ENCODE measurements at regions not wholly inside any gene's neighbourhood (a gene's known extent, or its start where the extent isn't known, plus 50 kb on each side); places are given as distances from the start of the nearest gene placed in this dataset.

- TF ChIP-seq GTF3C2 (IDR thresholded peaks at IDR 0.05; ENCODE audit: borderline replicate concordance, extremely low read depth, insufficient read length) (no peak), KDM1A (IDR thresholded peaks at IDR 0.05) (no peak)
These were observed 122.9 kb downstream of the COPS8 start (continued) for GRCh38 chr2:237208373-237209260.

- FAIRE-seq, result no peak
These were observed 124.2 kb downstream of the COPS8 start for GRCh38 chr2:237209885-237210284.

More at GRCh38 chr2:237209885-237210284, 124.2 kb downstream of the COPS8 start:
- H3K79me2 ChIP-seq (ENCODE audit: control insufficient read depth, insufficient read depth, low read length), result no peaks in the 10 kb centered on the region
- no peak overlapping the region for H3K27ac ChIP-seq (ENCODE audit: extremely low read depth, low read depth, low read length)
- DNase-seq (ENCODE audit: extremely low read depth in 1 of 4, low spot score in 3 of 4) (no peak), ATAC-seq (no peak)
- peaks cover 4% of the 10 kb centered on the region; the same call in 1 of the 2 replicates for H3K9me3 ChIP-seq (replicated peaks; ENCODE audit: control insufficient read depth, insufficient read depth, low read depth, low read length)
- no peak overlapping the region for H3K9ac ChIP-seq (ENCODE audit: insufficient read depth in 1 of 2, low read depth in 2 of 2, low read length in 2 of 2)
- in situ Hi-C loops (cut with MboI), result no loop called here
- WGBS (ENCODE audit: insufficient coverage, low coverage, missing lambda C conversion rate), result 9% methylated on average over 6 of the region's 6 CpGs
- TF ChIP-seq NRF1 (conservative IDR thresholded peaks at IDR 0.05 in 1 of 2, IDR thresholded peaks at IDR 0.05 in 1 of 2) (no peak), E2F8 (IDR thresholded peaks at IDR 0.05; ENCODE audit: low read depth, partially characterized antibody) (no peak), ERF (CRISPR knock-in tag; IDR thresholded peaks at IDR 0.05) (no peak), NR4A1 (CRISPR knock-in tag; IDR thresholded peaks at IDR 0.05) (no peak), NR4A1 (tag; IDR thresholded peaks at IDR 0.05) (no peak), BMI1 (IDR thresholded peaks at IDR 0.05; ENCODE audit: low read length) (no peak)
- no peak overlapping the region for H3K4me3 ChIP-seq
- no peak overlapping the region for H3K4me2 ChIP-seq (ENCODE audit: insufficient read depth, low read length)
- H3K27me3 ChIP-seq (ENCODE audit: control insufficient read depth in 2 of 2, insufficient read depth in 2 of 2, low read length in 2 of 2), result peaks cover 0 to 21% of the 10 kb centered on the region in 2 experiments; a peak in 3 of 5 replicates
- BruUV-seq (replicated peaks), result no TSS peak
- intact Hi-C loops (cut with micrococcal nuclease), result no loop called here
- H4K20me1 ChIP-seq (replicated peaks; ENCODE audit: control insufficient read depth, insufficient read depth, low read length), result no peaks in the 10 kb centered on the region
- no peaks in the 10 kb centered on the region for H3K4me1 ChIP-seq (replicated peaks in 1 of 2; ENCODE audit: control insufficient read depth in 2 of 2, insufficient read depth in 2 of 2, low read length in 2 of 2)
- H3K9me1 ChIP-seq (ENCODE audit: control insufficient read depth, insufficient read depth, low read length), result no peaks in the 10 kb centered on the region
- no peaks in the 10 kb centered on the region for H3K36me3 ChIP-seq (ENCODE audit: control insufficient read depth, insufficient read depth, low read length)
- H2AFZ ChIP-seq (ENCODE audit: low read depth, low read length), result no peak overlapping the region
- POLR2A ChIA-PET, result no interaction called here
- CTCF ChIA-PET (ENCODE audit: low intra/inter-chr PET ratio), result no interaction called here
